NB4 (cell line): ENCODE measurements at regions not wholly inside any gene's neighbourhood (a gene's known extent, or its start where the extent isn't known, plus 50 kb on each side); places are given as distances from the start of the nearest gene placed in this dataset.

Experiments
- POLR2A ChIP-seq: IDR thresholded peaks from 2 replicates; pipeline ENCODE4 v1.6.1; 2011; ENCODE audit warnings: mild to moderate bottlenecking; ENCODE audit not compliant: insufficient read length; ENCODE audit errors: extremely low read depth
- TF ChIP-seq, protein P1 (sequence below): IDR thresholded peaks from one replicate; pipeline ENCODE4 v1.5.1; 2012; ENCODE audit warnings: low read depth, low read length
- TF ChIP-seq, protein P2 (sequence below): IDR thresholded peaks from 2 replicates; pipeline ENCODE4 v1.6.1; 2011; ENCODE audit warnings: low read depth, low read length

DNA sequence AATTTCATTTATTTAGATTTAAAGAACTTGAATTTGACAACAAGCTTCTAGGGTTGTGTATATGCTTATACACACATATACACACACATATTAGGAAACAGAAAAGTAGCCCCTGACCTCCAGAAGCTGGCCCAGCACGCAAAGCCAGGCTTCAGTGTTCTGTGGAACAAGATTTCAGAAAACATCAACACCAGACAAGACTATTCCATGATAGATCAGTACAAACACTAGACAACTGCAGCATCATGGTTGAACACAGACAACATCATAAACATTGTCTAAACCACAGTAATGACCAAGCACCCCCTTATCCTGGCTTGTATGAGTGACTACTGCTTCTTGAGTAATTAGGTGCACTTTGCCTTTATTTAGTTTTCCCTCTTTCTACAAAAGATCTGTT lies 457.6 kb downstream of the TMEM182 start:
- TF ChIP-seq, protein P1, sequence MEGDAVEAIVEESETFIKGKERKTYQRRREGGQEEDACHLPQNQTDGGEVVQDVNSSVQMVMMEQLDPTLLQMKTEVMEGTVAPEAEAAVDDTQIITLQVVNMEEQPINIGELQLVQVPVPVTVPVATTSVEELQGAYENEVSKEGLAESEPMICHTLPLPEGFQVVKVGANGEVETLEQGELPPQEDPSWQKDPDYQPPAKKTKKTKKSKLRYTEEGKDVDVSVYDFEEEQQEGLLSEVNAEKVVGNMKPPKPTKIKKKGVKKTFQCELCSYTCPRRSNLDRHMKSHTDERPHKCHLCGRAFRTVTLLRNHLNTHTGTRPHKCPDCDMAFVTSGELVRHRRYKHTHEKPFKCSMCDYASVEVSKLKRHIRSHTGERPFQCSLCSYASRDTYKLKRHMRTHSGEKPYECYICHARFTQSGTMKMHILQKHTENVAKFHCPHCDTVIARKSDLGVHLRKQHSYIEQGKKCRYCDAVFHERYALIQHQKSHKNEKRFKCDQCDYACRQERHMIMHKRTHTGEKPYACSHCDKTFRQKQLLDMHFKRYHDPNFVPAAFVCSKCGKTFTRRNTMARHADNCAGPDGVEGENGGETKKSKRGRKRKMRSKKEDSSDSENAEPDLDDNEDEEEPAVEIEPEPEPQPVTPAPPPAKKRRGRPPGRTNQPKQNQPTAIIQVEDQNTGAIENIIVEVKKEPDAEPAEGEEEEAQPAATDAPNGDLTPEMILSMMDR = no peak
- TF ChIP-seq POLR2A = no peak
- TF ChIP-seq, protein P2, sequence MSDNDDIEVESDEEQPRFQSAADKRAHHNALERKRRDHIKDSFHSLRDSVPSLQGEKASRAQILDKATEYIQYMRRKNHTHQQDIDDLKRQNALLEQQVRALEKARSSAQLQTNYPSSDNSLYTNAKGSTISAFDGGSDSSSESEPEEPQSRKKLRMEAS = no peak
